Activated CD8-positive, alpha-beta memory T cell treated with anti-CD3 and anti-CD28 coated beads, Interleukin-2, amount 10 ng/mL, durations not matched to agents 7 days and 5 days (primary cell): ENCODE measurements at regions not wholly inside any gene's neighbourhood (a gene's known extent, or its start where the extent isn't known, plus 50 kb on each side); places are given as distances from the start of the nearest gene placed in this dataset.
"Not testable (repeated sequence)": the region's sequence is repeated elsewhere in the genome, so short reads cannot be mapped to it uniquely, and the experiment has no call there.

Experiments
- ATAC-seq: fragments of 150-1000 bp; cut with Tn5 transposase; one replicate; pipeline ENCODE4 v1.10.0; 2021; ENCODE audit warnings: moderate library complexity
- CTCF ChIA-PET: fragments of 350-600 bp; sonication (Branson Sonifier 250); formaldehyde crosslinking; loops from one replicate; lab custom pipeline; 2021; ENCODE audit warnings: antibody characterized with exemption; lab: Charles Lee
- DNase-seq: peaks from one replicate; pipeline ENCODE4 v3.0.0-alpha.2; 2020
- H3K27ac Mint-ChIP-seq: one replicate; pipeline ENCODE4 v1.8.0; 2021; ENCODE audit warnings: mild to moderate bottlenecking, mixed read lengths
- H3K27me3 Mint-ChIP-seq: one replicate; pipeline ENCODE4 v1.8.0; 2021; ENCODE audit warnings: mixed read lengths
- H3K36me3 Mint-ChIP-seq: one replicate; pipeline ENCODE4 v1.8.0; 2021; ENCODE audit warnings: mild to moderate bottlenecking, mixed read lengths
- H3K4me1 Mint-ChIP-seq: one replicate; pipeline ENCODE4 v1.8.0; 2021; ENCODE audit warnings: mixed read lengths
- H3K4me3 Mint-ChIP-seq: one replicate; pipeline ENCODE4 v1.8.0; 2021; ENCODE audit warnings: mild to moderate bottlenecking, moderate library complexity, mixed read lengths
- H3K9me3 Mint-ChIP-seq: one replicate; pipeline ENCODE4 v1.8.0; 2022; ENCODE audit warnings: low read depth, mixed read lengths

- H3K27ac Mint-ChIP-seq, DNase-seq, H3K4me3 Mint-ChIP-seq, H3K27me3 Mint-ChIP-seq, H3K4me1 Mint-ChIP-seq, H3K9me3 Mint-ChIP-seq, CTCF ChIA-PET, ATAC-seq, H3K36me3 Mint-ChIP-seq: not testable (repeated sequence)
Measured at GRCh38 chr10:18917431-18917830, 131.2 kb upstream of the MALRD1 start.

GRCh38 chr10:18918532-18918931, 130.1 kb upstream of the MALRD1 start:
- Mint-ChIP-seq H3K4me1 (no peaks in the 10 kb centered on the region), H3K27ac (no peak overlapping the region), H3K27me3 (no peaks in the 10 kb centered on the region), H3K36me3 (no peaks in the 10 kb centered on the region), H3K4me3 (no peak overlapping the region), H3K9me3 (peaks cover 5% of the 10 kb centered on the region)
- DNase-seq, result no peak
- CTCF ChIA-PET, result no interaction called here
- ATAC-seq, result no peak

GRCh38 chr10:18949391-18949790, 99.2 kb upstream of the MALRD1 start:
- H3K9me3 Mint-ChIP-seq, result peaks cover 3% of the 10 kb centered on the region
- no peak for DNase-seq
- CTCF ChIA-PET, result no interaction called here
- H3K27me3 Mint-ChIP-seq, result no peaks in the 10 kb centered on the region
- H3K36me3 Mint-ChIP-seq, result no peaks in the 10 kb centered on the region
- no peaks in the 10 kb centered on the region for H3K4me1 Mint-ChIP-seq
- H3K27ac Mint-ChIP-seq, result no peak overlapping the region
- no peak overlapping the region for H3K4me3 Mint-ChIP-seq
- ATAC-seq, result no peak

GRCh38 chr10:18951072-18951823, 97.4 kb upstream of the MALRD1 start:
- CTCF ChIA-PET, H3K27me3 Mint-ChIP-seq: not testable (repeated sequence)

GRCh38 chr10:18955061-18955460, 93.5 kb upstream of the MALRD1 start:
- Mint-ChIP-seq H3K4me3 (no peak overlapping the region), H3K27ac (no peak overlapping the region), H3K4me1 (no peaks in the 10 kb centered on the region), H3K27me3 (no peaks in the 10 kb centered on the region), H3K9me3 (peaks cover 8% of the 10 kb centered on the region), H3K36me3 (no peaks in the 10 kb centered on the region)
- CTCF ChIA-PET, result no interaction called here
- no peak for DNase-seq
- ATAC-seq, result no peak

More at GRCh38 chr10:18951072-18951823, 97.4 kb upstream of the MALRD1 start:
- H3K36me3 Mint-ChIP-seq, ATAC-seq, H3K9me3 Mint-ChIP-seq, H3K4me1 Mint-ChIP-seq, H3K4me3 Mint-ChIP-seq, DNase-seq, H3K27ac Mint-ChIP-seq: not testable (repeated sequence)

- no peak for DNase-seq
- Mint-ChIP-seq H3K4me3 (no peak overlapping the region), H3K9me3 (peaks cover 8% of the 10 kb centered on the region), H3K4me1 (no peaks in the 10 kb centered on the region), H3K36me3 (no peaks in the 10 kb centered on the region), H3K27me3 (no peaks in the 10 kb centered on the region), H3K27ac (no peak overlapping the region)
- no peak for ATAC-seq
- CTCF ChIA-PET, result no interaction called here
Measured at GRCh38 chr10:18959369-18959768, 89.2 kb upstream of the MALRD1 start.

- Mint-ChIP-seq H3K27ac (no peak overlapping the region), H3K27me3 (no peaks in the 10 kb centered on the region), H3K9me3 (peaks cover 9% of the 10 kb centered on the region), H3K4me3 (no peak overlapping the region), H3K36me3 (no peaks in the 10 kb centered on the region), H3K4me1 (no peaks in the 10 kb centered on the region)
- DNase-seq (no peak), ATAC-seq (no peak)
- CTCF ChIA-PET, result no interaction called here
Measured at GRCh38 chr10:18960466-18961079, 88.0 kb upstream of the MALRD1 start.

- H3K36me3 Mint-ChIP-seq, result no peaks in the 10 kb centered on the region
- H3K9me3 Mint-ChIP-seq, result peaks cover 16% of the 10 kb centered on the region
- H3K27me3 Mint-ChIP-seq, result no peaks in the 10 kb centered on the region
- H3K4me1 Mint-ChIP-seq, result no peaks in the 10 kb centered on the region
- DNase-seq (no peak), ATAC-seq (no peak)
- H3K4me3 Mint-ChIP-seq, result no peak overlapping the region
- no peak overlapping the region for H3K27ac Mint-ChIP-seq
- CTCF ChIA-PET, result no interaction called here
Measured at GRCh38 chr10:18968159-18968558, 80.4 kb upstream of the MALRD1 start.

- Mint-ChIP-seq H3K4me3 (no peak overlapping the region), H3K27me3 (no peaks in the 10 kb centered on the region), H3K36me3 (no peaks in the 10 kb centered on the region), H3K4me1 (no peaks in the 10 kb centered on the region), H3K27ac (no peak overlapping the region), H3K9me3 (peaks cover 2% of the 10 kb centered on the region)
- DNase-seq (no peak), ATAC-seq (no peak)
- CTCF ChIA-PET, result no interaction called here
Measured at GRCh38 chr10:18976696-18977251, 71.8 kb upstream of the MALRD1 start.

- Mint-ChIP-seq H3K36me3 (no peaks in the 10 kb centered on the region), H3K4me3 (no peak overlapping the region), H3K9me3 (peaks cover 2% of the 10 kb centered on the region), H3K27ac (no peak overlapping the region), H3K27me3 (no peaks in the 10 kb centered on the region), H3K4me1 (peaks cover 2% of the 10 kb centered on the region)
- DNase-seq, result no peak
- no peak for ATAC-seq
- CTCF ChIA-PET, result no interaction called here
Measured at GRCh38 chr10:18980089-18980629, 68.4 kb upstream of the MALRD1 start.

- no peak overlapping the region for H3K4me3 Mint-ChIP-seq
- peaks cover 2% of the 10 kb centered on the region for H3K4me1 Mint-ChIP-seq
- H3K27ac Mint-ChIP-seq, result no peak overlapping the region
- H3K36me3 Mint-ChIP-seq, result no peaks in the 10 kb centered on the region
- CTCF ChIA-PET, result no interaction called here
- DNase-seq (no peak), ATAC-seq (no peak)
- H3K9me3 Mint-ChIP-seq, result peaks cover 11% of the 10 kb centered on the region
- no peaks in the 10 kb centered on the region for H3K27me3 Mint-ChIP-seq
Measured at GRCh38 chr10:18984531-18984930, 64.1 kb upstream of the MALRD1 start.

GRCh38 chr10:18988338-18988737, 60.3 kb upstream of the MALRD1 start:
- DNase-seq, result no peak
- no peak overlapping the region for H3K27ac Mint-ChIP-seq
- CTCF ChIA-PET, result no interaction called here
- peaks cover 2% of the 10 kb centered on the region for H3K4me1 Mint-ChIP-seq
- H3K4me3 Mint-ChIP-seq, result no peak overlapping the region
- H3K36me3 Mint-ChIP-seq, result no peaks in the 10 kb centered on the region
- no peak for ATAC-seq
- H3K9me3 Mint-ChIP-seq, result peaks cover 14% of the 10 kb centered on the region
- no peaks in the 10 kb centered on the region for H3K27me3 Mint-ChIP-seq
